IPS DF 6.9 (cell line): ENCODE measurements at regions not wholly inside any gene's neighbourhood (a gene's known extent, or its start where the extent isn't known, plus 50 kb on each side); places are given as distances from the start of the nearest gene placed in this dataset.

Experiments
- DNase-seq: peaks from one replicate; pipeline ENCODE4 v3.0.0-alpha.2; 2013; ENCODE audit warnings: low read depth, low spot score
- H3K27ac ChIP-seq: one replicate; pipeline ENCODE4 v1.5.1; 2013; ENCODE audit warnings: low read length, control low read depth
- H3K27me3 ChIP-seq: 2 replicates; pipeline ENCODE4 v1.6.1; 2013; ENCODE audit warnings: mild to moderate bottlenecking, low read length; ENCODE audit not compliant: control insufficient read depth, insufficient read depth
- H3K36me3 ChIP-seq: 2 replicates; pipeline ENCODE4 v1.6.1; 2013; ENCODE audit warnings: low read length; ENCODE audit not compliant: control insufficient read depth, insufficient read depth
- H3K4me1 ChIP-seq: 2 replicates; pipeline ENCODE4 v1.6.1; 2013; ENCODE audit warnings: low read length; ENCODE audit not compliant: control insufficient read depth, insufficient read depth
- H3K4me3 ChIP-seq: 2 replicates; pipeline ENCODE4 v1.5.1; 2013; ENCODE audit warnings: mild to moderate bottlenecking, low read length
- H3K9me3 ChIP-seq: 2 replicates; pipeline ENCODE4 v1.6.1; 2013; ENCODE audit warnings: low read length, inconsistent platforms; ENCODE audit not compliant: control insufficient read depth, insufficient read depth
- WGBS: extraction: QIAGEN DNeasy Blood & Tissue Kit; methylation state at CpG from one replicate; pipeline ENCODE4 v1.1.7; 2013; ENCODE audit warnings: mixed read lengths, missing lambda C conversion rate; ENCODE audit not compliant: insufficient read length, insufficient coverage; 5-methylcytosine and 5-hydroxymethylcytosine counted together

DNA sequence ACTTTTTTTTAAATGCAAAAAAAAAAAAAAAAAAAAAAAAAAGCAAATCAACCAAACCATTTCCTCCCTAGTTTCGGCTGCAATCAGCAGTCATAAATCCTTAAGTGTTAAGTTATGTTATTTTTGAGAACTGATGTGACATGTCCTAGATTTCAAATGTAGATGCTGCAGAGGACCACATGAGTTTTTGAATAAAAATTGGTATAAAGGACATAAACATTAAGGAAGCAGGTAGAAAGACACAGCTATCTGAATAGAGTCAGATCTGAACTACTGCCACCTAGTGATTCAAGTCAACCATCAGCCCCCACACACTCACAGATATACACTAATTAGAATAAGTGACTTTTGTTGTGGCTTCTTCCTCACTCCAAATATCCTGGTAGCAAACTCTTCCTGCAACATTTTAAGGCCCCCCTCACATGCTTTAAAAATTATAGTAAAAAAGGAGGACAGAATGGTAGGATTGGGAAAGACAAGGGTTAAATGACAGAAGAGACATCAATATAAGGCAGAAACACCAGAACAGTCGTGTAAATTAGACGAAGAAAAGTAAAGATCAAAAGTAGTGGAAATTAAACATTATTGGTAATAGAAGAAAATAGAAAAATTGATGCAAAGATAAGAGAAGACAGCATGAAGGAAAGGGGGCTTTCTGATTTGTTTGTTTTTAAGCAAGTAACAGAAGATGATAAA, 394.5 kb upstream of the ATP2B1 start:
- Histone ChIP-seq H3K27me3 (no peaks in the 10 kb centered on the region), H3K9me3 (no peaks in the 10 kb centered on the region), H3K4me1 (no peaks in the 10 kb centered on the region), H3K27ac (no peak overlapping the region), H3K4me3 (no peak overlapping the region), H3K36me3 (no peaks in the 10 kb centered on the region)
- WGBS: 86% methylated on average over 1 of the region's 3 CpGs
- DNase-seq: peak; percentile 13

DNA sequence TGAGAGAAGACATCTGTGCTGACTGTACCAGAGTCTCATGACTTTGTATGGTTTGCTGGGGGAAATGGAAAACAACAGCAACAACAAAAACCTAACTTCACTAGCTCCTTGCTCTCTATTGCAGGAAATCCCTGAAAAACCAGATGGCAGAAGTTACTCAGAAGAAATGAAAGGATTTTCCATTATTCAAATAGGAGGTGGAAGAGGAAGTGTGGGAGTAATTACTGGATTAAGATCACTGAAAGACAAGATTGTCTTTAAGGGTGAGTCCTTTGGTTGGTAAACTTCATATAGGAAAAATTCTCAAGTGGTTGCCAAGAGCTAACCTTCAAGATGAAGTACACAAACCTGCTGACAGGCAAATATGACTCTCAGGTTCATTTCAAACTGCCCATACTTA, 391.9 kb upstream of the ATP2B1 start:
- no peaks in the 10 kb centered on the region for H3K9me3 ChIP-seq
- no peak for DNase-seq
- no peaks in the 10 kb centered on the region for H3K36me3 ChIP-seq
- no peak overlapping the region for H3K27ac ChIP-seq
- H3K4me1 ChIP-seq: no peaks in the 10 kb centered on the region
- no peaks in the 10 kb centered on the region for H3K27me3 ChIP-seq
- no peak overlapping the region for H3K4me3 ChIP-seq

DNA sequence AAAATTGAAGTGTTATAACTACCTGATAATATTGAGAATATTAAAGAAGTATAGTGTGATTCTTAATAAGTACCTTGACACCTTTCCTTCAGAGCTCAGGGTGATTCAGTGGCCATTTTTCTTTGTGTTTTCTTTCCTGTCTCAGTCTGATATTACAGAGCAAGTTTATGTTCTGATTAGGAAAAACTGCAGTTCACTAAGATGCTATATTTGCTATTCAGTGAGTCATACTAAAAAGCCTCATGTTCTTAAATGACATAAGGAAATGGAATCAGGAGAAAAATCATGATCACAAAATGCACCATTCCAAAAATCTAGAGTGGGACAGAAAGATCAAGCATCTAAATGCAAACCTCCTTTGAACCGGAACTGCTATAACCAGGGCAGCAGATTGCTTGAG, 390.6 kb upstream of the ATP2B1 start:
- WGBS: no CpG with 5 or more reads among the region's 1 CpG
- Histone ChIP-seq H3K27ac (no peak overlapping the region), H3K27me3 (no peaks in the 10 kb centered on the region), H3K9me3 (no peaks in the 10 kb centered on the region), H3K36me3 (no peaks in the 10 kb centered on the region), H3K4me1 (no peaks in the 10 kb centered on the region), H3K4me3 (no peak overlapping the region)
- DNase-seq: no peak

DNA sequence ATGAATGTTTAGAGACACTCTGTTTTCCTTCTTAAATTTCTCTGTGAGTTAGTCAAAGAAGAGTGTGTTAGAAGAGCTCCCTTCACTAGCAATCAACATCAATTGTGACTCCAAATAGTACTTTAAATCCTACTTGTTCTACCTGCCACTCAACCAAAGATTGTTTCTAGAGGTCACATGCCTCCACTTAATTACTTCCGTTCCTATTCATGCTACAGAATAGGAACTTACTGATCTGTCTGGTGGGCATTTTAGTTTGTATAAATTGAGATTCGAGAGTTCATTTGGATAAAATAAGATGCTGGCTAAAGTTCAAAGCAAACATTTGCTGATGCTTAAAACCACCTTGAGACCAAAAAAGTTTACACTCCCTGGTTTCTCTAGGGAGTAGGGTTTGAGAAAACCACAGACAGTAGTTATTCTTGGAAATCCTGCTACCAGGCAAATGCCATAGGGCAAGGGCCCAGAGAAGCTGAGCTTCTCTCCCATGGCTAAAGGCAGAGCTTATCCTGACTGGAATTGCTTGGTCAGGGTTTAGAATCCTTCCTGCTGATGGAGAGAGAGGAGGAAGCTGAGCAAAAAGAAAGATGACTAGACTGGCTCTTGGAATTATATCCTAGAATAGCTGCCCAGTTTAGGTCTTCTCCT, 389.6 kb upstream of the ATP2B1 start:
- Histone ChIP-seq H3K27me3 (no peaks in the 10 kb centered on the region), H3K4me3 (no peak overlapping the region), H3K27ac (no peak overlapping the region), H3K36me3 (no peaks in the 10 kb centered on the region), H3K9me3 (no peaks in the 10 kb centered on the region), H3K4me1 (no peaks in the 10 kb centered on the region)
- no CpG with 5 or more reads among the region's 2 CpGs for WGBS
- DNase-seq: no peak

DNA sequence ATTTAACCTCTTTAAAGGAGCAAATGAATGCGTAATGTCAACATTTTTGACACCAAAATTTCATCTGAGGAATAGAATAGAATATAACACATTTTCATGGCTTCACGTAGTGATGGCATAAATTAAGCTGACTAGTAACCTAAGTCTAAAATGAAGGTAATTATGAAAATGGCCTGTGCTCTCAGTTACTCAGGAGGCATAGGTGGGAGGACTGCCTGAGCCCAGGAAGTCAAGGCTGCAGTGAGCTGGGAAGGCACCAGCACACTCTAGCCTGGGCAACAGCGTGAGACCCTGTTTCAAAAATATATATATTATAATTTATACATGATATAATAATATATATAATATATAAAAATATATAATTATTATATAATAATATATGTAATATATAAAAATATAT, 383.2 kb upstream of the ATP2B1 start:
- Histone ChIP-seq H3K27ac (no peak overlapping the region), H3K9me3 (no peaks in the 10 kb centered on the region), H3K4me3 (no peak overlapping the region), H3K36me3 (no peaks in the 10 kb centered on the region), H3K27me3 (no peaks in the 10 kb centered on the region), H3K4me1 (peaks cover 3% of the 10 kb centered on the region; the same call in 1 of the 2 replicates)
- no CpG with 5 or more reads among the region's 3 CpGs for WGBS
- no peak for DNase-seq

DNA sequence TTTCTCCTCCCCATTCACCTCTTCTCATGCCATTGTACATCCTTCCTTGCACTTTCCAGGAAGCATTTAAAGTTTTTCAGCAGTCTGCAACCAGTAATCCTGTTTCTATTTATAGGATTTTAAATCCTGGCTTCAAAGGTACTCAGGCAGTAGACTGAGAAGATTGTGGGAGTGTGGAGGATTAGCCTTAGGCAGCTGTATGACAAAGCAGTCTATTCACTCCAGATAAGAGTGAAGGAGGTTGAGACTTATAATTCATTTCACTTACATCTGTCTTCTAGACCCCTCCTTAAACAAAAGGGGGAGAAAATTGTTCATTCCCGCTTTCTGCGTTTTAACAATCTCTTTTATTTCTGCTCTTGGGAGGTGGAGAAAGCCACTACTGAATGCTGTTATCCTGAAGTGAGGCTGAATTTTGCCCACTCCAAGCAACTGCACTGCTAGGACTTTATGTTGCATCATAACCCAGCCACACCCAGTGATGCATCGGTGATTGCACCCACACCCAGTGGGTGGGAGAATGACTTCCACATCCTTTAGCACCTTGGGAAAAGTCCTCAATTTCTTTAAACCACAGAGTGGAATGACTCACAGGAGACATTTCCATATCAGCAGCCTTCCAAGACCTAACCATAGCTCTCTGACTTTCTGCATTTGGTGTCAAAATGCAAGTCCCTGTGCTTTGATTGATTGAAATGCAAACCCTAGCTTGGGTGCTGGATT, 382.5 kb upstream of the ATP2B1 start:
- no peak overlapping the region for H3K4me3 ChIP-seq
- no peak for DNase-seq
- no CpG with 5 or more reads among the region's 3 CpGs for WGBS
- H3K27ac ChIP-seq: no peak overlapping the region
- peaks cover 3% of the 10 kb centered on the region; the same call in 1 of the 2 replicates for H3K4me1 ChIP-seq
- no peaks in the 10 kb centered on the region for H3K27me3 ChIP-seq
- no peaks in the 10 kb centered on the region for H3K36me3 ChIP-seq
- no peaks in the 10 kb centered on the region for H3K9me3 ChIP-seq

DNA sequence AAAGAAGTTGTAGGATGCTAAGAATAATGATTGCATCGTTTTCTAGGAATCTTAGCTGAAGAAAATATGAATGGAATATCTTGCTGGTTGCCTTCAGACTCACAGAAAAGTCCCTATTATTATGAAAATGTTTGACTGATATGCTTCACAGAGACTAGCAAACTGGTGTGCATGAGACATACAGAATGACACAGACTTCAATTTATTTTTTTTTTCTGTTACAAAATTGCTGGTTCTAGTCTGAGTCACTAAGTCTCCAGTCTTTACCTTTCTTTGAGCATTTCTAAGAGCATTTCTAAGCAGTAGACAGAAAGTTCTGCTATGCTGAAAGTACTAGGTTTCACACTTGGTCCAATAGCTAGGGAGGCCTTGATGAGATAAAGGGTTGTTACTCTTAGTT, 377.6 kb upstream of the ATP2B1 start:
- WGBS: no CpG with 5 or more reads among the region's 1 CpG
- Histone ChIP-seq H3K36me3 (no peaks in the 10 kb centered on the region), H3K4me3 (no peak overlapping the region), H3K27me3 (no peaks in the 10 kb centered on the region), H3K27ac (no peak overlapping the region), H3K9me3 (no peaks in the 10 kb centered on the region), H3K4me1 (peaks cover 2% of the 10 kb centered on the region; the same call in 1 of the 2 replicates)
- DNase-seq: no peak

DNA sequence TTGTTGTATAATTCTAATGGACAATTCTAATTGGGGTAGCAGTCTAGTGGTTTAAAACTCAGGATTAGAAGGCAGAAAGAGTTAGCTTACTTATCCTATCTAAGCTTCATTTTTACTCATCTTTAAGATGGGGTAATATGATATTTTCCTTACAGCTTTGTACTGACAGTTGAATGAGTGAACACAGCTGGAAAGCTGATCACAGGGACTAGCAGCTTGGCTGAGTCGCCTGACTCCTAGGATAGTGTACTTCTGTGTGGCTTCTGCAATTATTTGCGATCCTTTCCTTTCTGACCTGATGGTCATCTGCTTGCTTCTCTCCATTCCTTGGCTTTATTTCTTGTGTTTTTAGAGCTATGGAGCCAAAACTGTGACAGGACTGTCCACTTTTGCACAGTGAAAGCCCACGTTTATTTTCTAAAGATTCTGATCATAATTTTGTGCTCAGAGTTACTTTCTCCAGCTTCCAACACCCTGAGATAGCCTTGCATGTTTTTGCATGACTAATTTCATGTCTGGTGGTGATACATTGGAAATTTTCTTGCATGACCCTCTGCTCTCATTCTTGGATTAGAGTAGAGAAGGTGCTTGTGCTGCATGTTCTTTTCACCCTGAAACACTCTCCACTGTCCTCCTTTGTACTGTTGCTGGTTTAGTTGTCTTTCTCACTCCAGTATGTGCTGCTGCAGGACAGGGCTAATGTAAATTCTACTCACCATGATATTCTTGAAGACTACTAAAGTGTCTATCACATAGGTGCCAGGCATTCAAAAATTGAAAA, 377.0 kb upstream of the ATP2B1 start:
- Histone ChIP-seq H3K27me3 (no peaks in the 10 kb centered on the region), H3K36me3 (no peaks in the 10 kb centered on the region), H3K9me3 (no peaks in the 10 kb centered on the region), H3K4me3 (no peak overlapping the region), H3K27ac (no peak overlapping the region), H3K4me1 (no peaks in the 10 kb centered on the region)
- DNase-seq: no peak
- WGBS: no CpG with 5 or more reads among the region's 3 CpGs

DNA sequence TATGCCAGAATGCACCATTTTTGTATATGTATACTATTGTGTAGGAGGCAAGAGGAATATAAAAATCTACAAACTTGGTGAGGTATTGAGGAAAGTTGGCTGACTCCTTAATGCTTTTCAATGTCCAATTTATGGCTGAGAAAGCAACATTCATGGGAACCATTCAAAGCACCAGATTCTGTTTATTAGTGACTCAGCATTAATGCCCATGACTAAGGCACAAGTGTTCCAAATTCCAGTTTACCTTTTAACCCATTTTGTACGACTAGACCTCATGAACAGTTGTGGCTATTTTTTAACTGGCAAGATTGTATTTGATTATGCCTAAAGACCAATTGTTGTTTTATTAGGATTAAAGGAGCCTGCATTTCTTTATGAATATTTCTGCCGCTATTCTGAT, 375.4 kb upstream of the ATP2B1 start:
- H3K36me3 ChIP-seq: no peaks in the 10 kb centered on the region
- no peaks in the 10 kb centered on the region for H3K27me3 ChIP-seq
- no peaks in the 10 kb centered on the region for H3K4me1 ChIP-seq
- H3K4me3 ChIP-seq: no peak overlapping the region
- no peak overlapping the region for H3K27ac ChIP-seq
- no CpG with 5 or more reads among the region's 2 CpGs for WGBS
- no peak for DNase-seq
- no peaks in the 10 kb centered on the region for H3K9me3 ChIP-seq

DNA sequence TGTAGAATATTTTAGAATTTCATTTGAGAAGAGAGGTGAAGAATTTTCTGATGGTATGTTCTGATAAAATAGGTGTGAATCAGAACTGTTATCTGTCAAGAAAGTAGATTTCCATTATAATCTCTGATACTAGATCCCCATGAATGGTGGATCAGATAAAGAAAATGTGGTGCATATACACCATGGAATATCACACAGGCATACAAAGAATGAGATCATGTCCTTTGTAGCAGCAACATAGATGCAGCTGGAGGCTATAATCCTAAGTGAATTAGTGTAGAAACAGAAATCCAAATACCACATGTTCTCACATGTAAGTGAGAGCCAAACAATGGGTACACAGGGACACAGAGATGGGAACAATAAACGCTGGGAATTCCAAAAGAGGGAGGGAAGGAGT, 372.0 kb upstream of the ATP2B1 start:
- no peak for DNase-seq
- WGBS: no CpG with 5 or more reads among the region's 1 CpG
- H3K4me1 ChIP-seq: no peaks in the 10 kb centered on the region
- H3K27ac ChIP-seq: no peak overlapping the region
- H3K27me3 ChIP-seq: no peaks in the 10 kb centered on the region
- no peak overlapping the region for H3K4me3 ChIP-seq
- no peaks in the 10 kb centered on the region for H3K36me3 ChIP-seq
- H3K9me3 ChIP-seq: no peaks in the 10 kb centered on the region
